ENCODE measurements at regions not wholly inside any gene's neighbourhood (a gene's known extent, or its start where the extent isn't known, plus 50 kb on each side); places are given as distances from the start of the nearest gene placed in this dataset.

DNA sequence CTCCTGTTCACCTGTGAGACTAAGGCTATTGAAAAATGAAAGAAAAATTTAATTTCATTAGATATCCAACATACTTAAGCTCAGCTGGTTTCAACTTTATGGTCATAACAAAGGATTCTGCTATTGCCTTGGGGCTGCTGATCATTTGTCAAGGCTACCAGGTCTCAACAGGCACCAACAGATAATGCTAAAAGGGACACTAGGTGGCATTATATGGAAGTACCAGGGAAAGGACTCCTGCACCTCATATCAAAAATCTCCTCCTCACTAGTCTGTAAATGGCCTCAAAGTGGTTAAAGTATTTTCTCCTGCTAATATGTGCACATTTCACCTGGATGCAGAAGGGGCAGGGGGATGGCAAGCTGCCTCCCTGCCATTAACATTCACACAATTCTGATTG lies 167.9 kb upstream of the REG3A start:
- no peak for DNase-seq

DNA sequence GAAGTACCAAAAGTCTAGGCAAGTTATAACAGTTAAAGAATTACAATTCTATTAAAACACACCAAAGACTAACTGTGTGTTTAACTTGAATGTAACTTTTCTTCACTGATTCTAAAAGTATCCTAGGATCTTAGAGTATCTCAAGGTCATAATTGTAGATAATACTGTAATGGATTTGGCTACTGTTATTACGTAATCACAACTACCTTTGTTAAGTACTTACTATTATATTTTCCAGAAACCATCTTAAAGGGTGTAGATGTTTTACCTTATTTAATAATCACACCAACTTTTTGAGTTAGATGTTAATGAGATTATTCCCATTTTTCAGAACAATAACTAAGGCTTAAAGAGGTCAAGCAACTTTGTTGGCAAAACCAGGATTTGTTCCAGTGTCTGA lies 161.3 kb upstream of the REG3A start:
- no peak for DNase-seq

DNA sequence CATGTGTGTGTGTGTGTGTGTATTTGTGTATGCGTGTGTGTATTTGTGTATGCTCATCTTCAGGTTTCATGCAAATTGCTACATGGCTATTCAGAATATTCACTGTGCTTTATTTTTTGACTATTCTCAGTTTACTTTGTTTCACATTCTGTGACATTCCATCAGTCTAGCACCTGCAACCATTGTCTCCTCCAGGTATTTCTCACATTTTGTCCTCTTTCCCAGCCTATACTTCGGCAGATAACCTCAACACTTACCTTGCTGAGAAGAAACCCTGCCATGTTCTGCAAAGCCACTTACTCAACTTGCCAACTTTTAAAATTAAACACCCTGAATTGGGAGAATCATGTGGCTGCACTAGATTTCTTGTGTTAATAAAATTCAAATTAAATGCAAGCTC lies 135.4 kb upstream of the REG3A start:
- DNase-seq = no peak

DNA sequence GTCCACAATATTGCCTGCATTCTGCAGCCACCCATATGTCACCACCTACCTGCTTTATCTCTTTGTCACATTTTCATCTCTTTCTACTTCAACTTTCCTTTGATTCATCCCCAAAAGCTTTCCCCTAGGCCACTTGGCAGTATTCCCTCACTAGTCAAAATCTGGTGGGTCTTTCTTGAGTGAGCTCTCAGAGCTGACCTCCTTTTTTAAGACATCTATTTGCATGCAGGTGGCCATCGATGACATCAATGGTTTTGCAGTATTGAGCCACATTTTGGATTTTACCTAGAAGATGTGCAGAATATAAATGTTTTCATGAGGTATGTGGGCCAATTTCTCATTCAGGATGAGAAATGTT lies 133.4 kb upstream of the REG3A start:
- no peak for DNase-seq

DNA sequence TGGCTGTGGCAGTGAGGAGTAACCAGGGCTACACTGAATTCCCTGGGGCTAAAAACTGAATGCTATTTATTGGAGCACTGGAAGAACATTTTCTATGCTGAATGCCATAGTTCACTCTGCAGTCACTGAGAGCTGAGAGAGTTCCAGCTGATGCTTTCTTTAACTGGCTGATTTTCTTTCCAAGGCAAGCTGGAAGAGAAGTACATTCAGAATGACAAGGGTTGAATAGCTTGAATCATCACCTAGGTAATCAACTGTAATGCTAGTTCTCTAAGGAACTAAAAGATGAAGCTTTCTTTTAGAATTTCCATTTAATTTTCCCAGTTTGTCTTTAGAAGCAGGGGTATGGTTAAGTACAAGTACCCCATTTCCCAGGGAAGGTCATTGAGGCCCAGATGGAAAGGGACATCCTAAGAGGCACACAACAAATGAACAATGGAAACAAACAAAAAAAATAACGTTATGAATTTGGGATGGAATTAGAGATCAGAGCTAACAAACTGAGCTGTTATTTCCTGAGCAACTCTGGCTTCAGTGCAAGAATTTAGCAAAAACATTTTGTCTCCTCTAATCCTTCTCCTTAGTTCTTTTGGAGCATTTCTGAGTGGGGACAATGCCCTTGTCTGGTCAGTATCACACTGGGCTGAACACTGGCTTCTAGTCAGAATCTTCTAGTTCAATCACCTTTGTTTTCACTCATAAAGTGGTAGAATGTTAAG lies 132.8 kb upstream of the REG3A start:
- DNase-seq = no peak

DNA sequence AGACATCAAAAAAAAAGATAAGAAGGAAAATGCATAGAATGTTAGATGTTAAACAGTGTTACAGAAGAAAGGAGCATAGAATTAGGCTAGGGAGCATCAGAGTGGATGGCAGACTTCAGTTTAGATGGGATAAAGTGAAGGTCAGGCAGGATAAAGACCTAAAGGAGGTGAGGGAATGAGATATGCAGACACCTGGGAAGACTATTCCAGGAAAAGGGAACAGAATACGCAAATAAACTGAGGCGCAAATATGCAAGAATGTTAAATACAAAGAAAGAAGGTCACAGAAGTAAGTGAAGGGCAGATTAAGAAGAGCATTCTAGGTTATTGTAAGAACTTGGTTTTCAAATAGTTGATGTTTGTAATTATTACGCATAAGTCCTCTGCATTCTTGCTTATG lies 116.3 kb upstream of the REG3A start:
- no peak for DNase-seq

DNA sequence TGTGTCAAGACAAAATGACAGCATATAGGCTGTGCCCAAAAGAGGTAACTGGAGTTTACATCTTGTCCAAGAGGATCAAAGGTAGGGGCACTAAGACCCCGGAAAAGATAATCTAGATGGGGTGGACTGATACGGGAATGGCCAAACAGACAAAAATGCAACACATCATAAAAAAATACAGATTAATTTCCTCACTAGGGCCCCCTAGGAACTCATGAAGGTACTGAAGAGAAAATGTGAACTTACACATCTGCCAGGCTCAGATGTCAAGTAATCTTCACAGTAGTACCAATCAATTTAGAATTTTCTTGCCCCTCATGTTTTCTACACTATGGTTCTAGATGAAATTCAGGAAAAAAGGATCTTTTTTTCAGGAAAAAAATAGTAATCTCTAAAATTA lies 115.6 kb upstream of the REG3A start:
- DNase-seq = no peak

DNA sequence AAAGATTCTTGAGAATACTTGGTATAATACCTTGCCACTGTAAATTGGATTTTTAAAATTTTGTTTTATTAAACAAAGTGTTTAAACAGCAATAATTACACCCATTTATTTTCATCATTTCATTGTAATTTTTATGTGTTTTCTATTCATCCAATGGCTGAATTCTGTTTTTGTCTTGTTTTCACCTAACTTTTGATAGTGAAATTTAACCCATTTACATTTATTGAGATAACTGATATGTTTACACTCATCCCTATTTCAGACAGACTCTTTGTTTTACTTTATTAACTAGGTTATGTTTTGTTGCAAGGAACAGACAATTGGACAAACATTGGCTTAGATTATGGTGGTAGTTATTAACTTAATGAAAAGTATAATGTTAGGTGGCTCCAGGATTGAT lies 113.1 kb upstream of the REG3A start:
- DNase-seq = no peak

DNA sequence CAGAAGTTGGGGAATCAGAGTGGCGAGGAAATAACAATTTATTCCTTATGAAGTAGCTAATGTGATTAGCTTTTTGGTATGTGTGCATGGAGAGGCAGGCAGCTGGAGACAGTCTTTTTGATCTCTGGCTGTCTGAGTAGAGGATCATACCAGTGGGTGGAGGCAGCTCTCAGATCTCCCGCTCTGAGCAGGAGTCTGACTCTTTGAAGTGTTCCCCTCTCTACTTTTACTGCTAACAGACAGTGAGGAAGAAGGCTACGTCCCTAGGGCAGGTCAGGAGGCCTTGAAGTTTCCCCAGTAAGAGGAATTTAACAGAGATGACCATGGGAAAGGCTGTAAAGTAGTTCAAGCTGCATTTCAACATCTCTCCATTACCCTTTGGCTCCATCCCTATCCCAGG lies 111.9 kb upstream of the REG3A start:
- DNase-seq = no peak

DNA sequence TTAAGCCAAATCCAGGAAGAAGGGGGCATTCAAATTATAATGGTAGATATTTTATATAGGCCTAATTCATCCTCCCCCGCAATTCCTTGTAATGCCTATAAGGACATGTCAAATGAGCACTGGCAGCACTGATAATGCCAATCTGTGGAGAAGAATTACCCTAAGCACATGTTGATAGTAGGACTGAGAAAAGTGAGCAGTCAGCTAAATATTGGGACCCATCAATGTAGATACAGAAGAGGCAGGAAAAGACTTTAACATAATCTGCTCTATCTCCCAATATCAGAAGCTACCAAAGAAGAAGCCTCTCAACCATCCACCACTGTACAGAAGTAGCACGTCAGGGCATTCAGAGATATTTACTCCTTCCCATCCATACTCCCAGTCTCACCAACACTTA lies 101.3 kb upstream of the REG3A start:
- no peak for DNase-seq

DNA sequence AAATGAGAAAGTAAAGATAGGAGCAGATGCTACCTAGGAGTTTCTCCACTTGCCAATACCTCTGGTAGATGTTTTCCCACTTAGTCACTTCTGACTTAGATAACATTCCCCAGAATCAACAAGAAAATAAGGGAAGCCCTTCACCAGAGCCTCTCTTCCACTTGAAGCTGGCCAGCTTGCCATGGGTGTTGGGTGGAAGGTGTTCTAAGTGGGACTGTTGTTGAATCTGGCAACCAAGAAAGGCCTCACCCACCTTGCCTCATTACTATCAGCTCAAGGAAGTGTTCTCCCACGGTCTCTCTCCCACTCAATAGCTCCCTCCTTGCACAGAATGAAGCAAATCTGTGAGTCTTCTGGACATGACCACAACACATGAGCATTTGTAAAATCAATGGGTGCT lies 100.4 kb upstream of the REG3A start:
- no peak for DNase-seq

DNA sequence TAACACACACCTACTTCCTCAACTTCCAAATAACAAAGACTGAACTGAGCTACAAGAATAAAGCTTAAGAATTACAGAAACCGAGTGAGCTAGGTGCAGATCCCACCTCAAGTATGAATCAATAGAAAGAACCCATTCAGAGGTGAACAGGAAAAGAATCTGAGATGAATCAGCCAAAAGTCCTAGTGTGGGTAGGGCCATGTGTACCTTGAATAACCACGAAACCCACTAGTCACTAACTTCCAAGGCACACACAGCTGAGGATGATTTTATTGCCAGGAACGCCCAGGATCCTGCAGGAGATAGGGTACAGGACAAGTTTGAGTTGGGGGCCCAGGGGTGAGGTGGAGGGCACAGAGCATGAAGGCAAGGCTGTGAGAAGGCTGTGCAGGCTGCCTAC lies 99.7 kb upstream of the REG3A start:
- no peak for DNase-seq

DNA sequence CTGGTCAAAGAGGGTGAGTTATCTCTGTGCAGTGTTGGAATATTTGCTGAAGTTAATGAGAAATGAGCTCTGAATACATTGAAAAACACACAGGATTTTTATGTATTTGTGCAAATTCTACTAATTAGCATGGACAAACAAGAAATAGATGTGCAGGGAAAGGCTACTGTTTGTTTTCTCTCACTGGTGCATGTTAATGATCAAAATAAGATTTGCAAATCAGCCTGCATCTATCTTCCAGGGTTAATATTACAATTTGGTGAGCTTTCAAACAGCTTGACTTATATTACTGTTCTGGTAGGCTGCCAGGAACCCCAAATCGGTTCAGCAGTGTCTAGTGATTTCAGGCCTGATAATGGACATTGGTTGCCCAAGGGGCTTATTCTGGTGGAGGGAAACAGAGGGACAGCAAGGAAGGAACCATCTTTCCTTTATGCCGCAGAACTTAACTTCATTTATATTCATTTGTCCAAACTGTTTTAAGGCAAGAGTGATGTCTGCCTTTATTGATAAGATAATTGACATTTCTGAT lies 93.8 kb upstream of the REG3A start:
- no peak for DNase-seq

DNA sequence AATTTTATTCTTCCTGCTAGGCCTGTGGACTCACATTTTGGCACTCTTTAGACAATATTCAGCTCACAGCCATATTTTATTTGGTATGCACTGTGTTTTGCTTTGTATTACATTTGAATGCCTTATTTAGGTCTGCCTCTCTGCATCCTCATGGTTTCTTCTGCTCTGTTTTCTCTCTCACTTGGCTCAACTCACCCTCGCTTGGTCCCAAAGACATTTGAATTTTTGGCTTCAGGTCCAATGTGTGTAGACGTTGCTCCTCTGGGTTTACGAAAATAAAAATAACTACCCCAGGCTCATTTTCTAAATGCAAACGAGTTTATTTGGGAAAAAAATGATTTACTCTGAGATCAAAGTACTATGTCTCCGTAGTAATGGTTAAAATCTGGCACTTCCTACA lies 91.1 kb upstream of the REG3A start:
- DNase-seq = no peak

DNA sequence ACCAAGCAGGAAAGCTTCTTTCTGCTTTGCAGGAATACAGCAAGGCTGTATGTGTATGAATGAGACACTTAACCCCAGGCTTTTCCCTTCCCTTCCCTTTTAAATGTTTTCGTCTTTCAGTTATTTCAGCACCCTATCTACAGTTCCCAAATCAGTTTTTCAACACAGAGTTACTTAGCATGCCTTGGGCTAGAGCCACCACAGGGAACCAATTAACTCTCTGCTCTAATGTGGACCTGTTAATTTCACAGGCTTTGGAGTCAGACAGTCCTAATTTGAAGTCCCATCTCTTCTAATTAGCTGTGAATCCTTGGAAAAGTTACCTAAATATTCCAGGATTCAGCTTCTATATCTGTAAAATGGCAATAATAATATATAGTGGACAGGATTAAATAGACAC lies 89.2 kb upstream of the REG3A start:
- DNase-seq = no peak

DNA sequence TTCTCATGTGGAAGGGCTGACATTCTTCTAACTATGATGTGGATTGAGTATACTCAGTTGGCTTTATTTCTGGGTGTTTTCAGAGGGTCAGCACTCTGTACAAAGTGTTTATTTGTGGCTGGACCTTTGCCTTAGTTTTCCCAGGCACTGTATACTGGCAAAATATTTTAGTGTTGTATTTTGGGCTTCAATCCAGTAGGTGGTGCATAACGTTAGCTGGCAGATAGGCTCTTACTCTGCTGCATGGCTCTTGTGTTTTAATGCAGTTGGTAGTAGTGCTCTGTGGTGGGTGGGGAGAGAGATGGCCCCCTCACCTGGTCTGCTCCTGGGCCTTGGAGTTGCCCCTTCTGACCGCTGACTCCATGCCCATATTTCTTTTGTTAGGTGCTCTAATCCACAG lies 75.6 kb upstream of the REG3A start:
- no peak for DNase-seq

DNA sequence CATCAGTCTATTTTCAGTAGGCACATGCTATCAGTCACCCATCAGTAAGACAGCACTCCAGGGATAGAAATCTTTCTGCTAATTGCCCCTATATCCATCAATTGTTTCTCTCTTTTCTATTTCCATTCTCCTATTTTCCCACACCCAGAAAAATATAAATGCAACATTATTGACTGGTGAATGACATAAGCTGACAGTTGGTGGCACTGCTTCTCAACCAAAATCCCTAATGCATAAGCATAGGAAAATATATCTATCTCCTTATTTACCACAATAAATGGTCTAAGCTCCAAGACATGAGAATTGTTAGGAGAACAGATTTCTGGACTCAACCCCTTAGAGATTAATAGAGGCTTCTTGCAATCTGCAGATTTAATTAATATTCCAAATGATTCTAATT lies 64.0 kb upstream of the REG3A start:
- no peak for DNase-seq

DNA sequence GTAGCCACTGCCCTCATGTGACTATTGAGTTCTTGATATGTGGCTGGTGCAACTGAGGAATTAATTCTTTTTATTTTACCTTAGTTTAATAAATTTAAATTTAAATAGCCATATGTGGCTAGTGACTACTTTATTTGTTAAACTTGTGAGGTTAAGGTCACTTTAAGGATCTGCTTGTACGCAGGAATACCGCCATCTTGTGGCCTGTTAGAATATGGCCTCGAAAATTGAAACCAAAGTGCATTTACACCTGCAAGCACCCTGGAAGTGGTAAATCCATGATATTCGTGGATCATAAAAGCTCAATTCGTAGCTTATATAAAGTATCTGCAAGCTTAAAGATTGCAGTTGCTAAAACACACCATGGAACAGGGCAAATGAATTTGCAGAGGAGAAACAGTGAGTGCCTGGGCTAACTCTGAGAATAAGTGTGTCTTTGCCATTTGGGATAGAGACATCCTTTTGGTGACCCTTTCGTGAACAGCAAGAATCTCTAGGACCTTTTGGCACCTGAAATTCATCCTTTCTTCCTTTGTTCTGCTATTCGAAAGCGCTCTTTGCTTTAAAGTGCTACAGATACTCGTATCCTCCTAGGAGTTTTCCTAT lies 59.9 kb upstream of the REG3A start:
- DNase-seq = peak; percentile 30 to 55

DNA sequence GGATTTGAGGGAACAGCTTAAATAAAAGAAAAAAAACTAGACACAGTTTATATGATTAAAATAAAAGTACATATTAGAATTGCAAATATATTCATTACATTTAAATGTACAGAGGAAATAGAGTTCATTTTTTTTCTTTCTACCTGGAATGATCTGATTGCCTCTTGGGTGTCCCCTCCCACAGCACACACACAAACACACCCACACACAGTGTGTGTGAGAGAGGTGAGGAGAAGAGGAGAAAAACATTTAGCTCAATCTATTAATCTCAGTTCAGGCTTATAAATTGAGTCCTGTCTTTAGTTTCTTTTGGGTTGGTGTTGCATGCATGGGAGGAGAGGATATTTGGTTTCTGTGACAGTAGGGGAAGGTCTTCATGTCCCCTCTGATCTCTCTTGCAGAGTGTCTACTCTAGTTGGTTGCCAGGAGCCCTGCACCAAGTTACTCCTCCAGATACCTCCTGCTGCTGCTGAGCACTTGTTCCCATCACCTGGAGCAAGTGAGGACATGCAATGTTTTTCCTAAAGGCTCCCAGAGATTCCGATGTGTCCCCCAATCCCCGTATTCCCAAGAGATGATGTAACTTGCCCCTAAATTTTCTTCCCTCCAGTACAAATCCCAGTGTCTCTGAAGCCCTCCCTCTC lies 50.8 kb upstream of the REG3A start:
- no peak for DNase-seq
